T-helper 2 cell treated with Interferon-gamma antibody and Interleukin-4, amounts not matched to agents 5 μg/mL and 100 μg/mL, for 36 hours (primary cell): ENCODE measurements at regions not wholly inside any gene's neighbourhood (a gene's known extent, or its start where the extent isn't known, plus 50 kb on each side); places are given as distances from the start of the nearest gene placed in this dataset.

Experiments used
- DNase-seq: peaks from one replicate; pipeline ENCODE4 v3.0.0; 2021; ENCODE audit warnings: low spot score
- H3K27ac Mint-ChIP-seq: one replicate; pipeline ENCODE4 v1.8.0; 2021; ENCODE audit warnings: mild to moderate bottlenecking, mixed read lengths
- H3K27me3 Mint-ChIP-seq: one replicate; pipeline ENCODE4 v1.8.0; 2021; ENCODE audit warnings: low read depth, mixed read lengths
- H3K36me3 Mint-ChIP-seq: one replicate; pipeline ENCODE4 v1.8.0; 2021; ENCODE audit warnings: low read depth, mixed read lengths
- H3K4me1 Mint-ChIP-seq: one replicate; pipeline ENCODE4 v1.8.0; 2021; ENCODE audit warnings: low read depth, mixed read lengths
- H3K4me3 Mint-ChIP-seq: one replicate; pipeline ENCODE4 v1.8.0; 2022; ENCODE audit warnings: mild to moderate bottlenecking, moderate library complexity, mixed read lengths
- H3K9me3 Mint-ChIP-seq: one replicate; pipeline ENCODE4 v1.8.0; 2021; ENCODE audit warnings: mixed read lengths

DNA sequence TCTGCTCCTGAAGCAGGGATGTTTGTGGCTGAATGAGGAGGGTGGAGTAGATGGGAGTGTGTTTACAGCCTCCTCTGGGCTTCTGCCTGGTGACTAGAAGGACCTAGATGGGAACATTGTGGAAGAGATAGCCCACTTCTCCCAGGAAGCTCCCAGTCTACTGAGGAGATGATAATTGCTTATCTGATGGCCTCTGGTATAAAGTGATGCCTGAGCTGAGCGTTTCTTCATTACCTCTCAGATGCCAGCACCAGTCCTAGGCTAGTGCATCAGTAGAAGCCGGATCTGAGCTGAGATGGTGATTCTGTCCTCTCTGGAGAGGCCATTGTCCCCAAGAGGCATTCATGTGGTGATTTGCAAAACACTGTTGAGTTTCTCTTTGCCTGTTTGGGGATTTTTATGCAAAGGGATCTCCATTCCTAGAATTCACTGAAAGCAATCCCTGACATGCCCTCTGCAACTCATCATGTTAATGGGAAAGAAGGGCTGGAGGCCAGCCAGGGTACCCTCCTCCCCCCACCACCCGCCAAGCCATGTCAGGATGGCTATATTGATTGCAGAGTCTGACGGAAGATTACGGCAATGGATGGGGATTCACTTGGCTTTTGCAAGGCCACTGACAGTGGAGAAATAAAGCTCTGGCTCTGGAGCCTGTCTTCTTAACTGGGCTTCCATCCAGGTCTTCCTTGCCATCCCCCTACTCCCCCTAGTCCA is 166.4 kb upstream of the ROPN1 start:
- Mint-ChIP-seq H3K27me3 (no peaks in the 10 kb centered on the region), H3K4me1 (no peaks in the 10 kb centered on the region), H3K27ac (no peak overlapping the region), H3K9me3 (no peaks in the 10 kb centered on the region), H3K36me3 (no peaks in the 10 kb centered on the region), H3K4me3 (no peak overlapping the region)
- DNase-seq: no peak

DNA sequence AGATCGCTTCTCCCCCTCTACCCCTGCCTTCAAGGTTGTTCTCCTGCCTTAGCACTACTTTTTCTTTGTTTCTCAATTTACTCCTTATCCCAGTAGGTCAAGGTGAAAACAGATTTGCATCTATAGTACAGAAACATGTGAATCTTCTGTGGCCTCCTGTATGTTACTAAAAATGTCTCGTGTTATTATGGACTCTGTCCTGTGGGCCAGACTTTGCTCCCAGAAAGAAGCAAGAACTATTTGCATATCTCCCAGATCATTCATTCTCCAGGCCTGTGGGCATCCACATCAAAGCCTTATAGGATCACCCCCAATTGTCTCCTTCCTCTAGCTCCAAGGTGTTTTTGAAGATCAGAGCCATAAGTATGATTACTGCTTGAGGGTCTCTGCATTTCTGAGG is 169.5 kb upstream of the ROPN1 start:
- no peaks in the 10 kb centered on the region for H3K9me3 Mint-ChIP-seq
- H3K4me1 Mint-ChIP-seq: no peaks in the 10 kb centered on the region
- H3K36me3 Mint-ChIP-seq: no peaks in the 10 kb centered on the region
- no peak for DNase-seq
- H3K27me3 Mint-ChIP-seq: no peaks in the 10 kb centered on the region
- H3K4me3 Mint-ChIP-seq: no peak overlapping the region
- no peak overlapping the region for H3K27ac Mint-ChIP-seq

DNA sequence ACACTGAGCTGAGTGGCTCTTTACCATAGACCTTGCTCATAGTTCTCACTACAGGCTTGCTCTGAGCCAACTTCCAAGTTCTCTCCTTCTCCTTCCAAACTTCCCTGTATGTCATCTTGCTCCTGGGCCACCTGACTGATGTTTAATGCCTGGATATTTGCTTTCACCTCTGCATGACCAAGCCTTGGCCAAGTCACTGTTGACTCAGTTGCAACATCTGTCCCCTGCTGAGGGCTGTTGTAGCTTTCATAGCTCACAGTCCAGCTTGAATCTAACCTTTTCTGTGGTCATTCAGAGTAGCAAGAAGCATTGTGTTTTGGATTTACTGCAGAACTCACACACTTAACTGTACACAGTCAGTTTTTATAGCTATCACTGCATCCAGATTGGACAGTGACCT is 171.8 kb upstream of the ROPN1 start:
- no peak overlapping the region for H3K27ac Mint-ChIP-seq
- no peaks in the 10 kb centered on the region for H3K4me1 Mint-ChIP-seq
- no peak for DNase-seq
- no peaks in the 10 kb centered on the region for H3K36me3 Mint-ChIP-seq
- H3K4me3 Mint-ChIP-seq: no peak overlapping the region
- H3K9me3 Mint-ChIP-seq: no peaks in the 10 kb centered on the region
- H3K27me3 Mint-ChIP-seq: no peaks in the 10 kb centered on the region

DNA sequence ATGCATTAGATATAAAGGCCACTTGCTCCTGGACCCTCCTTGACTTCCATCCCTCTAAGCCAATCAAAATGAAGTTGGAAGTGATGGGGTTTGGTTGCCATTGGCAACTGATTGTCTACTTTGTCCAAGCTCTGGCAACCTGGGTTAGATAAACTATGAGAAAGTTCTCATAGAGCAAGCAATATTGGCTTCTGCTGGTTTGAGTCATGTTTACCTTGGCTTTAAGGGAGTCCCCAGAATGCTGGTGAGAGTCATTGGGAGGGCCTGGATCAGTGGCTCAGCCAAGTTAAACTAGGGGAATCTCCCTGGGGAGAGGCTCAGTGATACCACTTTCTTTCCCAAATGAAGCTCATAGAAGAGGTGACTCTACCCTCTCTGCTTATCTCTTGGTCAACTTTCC is 176.3 kb upstream of the ROPN1 start:
- H3K27ac Mint-ChIP-seq: no peak overlapping the region
- no peaks in the 10 kb centered on the region for H3K36me3 Mint-ChIP-seq
- no peak for DNase-seq
- H3K4me1 Mint-ChIP-seq: no peaks in the 10 kb centered on the region
- no peaks in the 10 kb centered on the region for H3K9me3 Mint-ChIP-seq
- no peak overlapping the region for H3K4me3 Mint-ChIP-seq
- H3K27me3 Mint-ChIP-seq: no peaks in the 10 kb centered on the region

DNA sequence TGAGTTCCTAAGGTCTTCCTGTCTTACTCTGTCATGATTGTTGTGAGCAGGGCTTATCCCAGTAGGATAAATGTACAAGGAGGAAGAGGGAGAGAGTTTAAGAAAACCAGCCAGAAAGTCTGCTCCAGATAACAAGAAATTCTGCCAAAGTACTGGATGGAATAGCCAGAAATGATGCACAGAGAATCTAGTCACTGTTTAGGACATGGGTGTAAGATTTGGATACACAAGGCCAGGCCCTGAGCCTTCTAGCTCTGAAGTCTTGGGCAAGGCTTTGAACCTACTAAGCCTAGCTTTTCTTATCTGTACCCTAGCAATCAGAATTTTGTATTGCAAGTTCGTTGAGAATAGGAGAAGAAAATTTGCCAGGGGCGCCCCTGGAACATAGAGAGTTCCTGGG is 180.4 kb upstream of the ROPN1 start:
- Mint-ChIP-seq H3K27me3 (no peaks in the 10 kb centered on the region), H3K9me3 (no peaks in the 10 kb centered on the region), H3K4me3 (no peak overlapping the region), H3K4me1 (no peaks in the 10 kb centered on the region), H3K27ac (no peak overlapping the region), H3K36me3 (no peaks in the 10 kb centered on the region)
- no peak for DNase-seq

DNA sequence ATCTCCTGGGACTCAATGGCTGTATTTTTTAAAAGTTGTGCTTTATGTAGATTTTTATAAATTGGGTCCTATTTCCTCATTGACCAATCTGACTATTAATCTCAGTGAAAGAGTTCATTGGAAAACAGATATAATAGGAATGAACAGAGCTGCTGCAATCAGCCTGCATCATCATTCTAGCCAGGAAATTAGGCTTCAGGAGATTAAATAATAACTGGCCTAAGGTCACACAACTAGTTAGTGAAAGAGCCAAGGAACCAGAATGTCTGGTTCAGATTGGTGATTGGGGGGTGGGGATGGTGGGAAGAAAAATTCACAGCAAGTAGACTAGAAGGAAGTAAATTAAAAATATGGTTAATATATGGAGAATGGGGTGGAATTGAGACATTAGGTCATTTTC is 180.9 kb upstream of the ROPN1 start:
- Mint-ChIP-seq H3K36me3 (no peaks in the 10 kb centered on the region), H3K27ac (no peak overlapping the region)
- no peak for DNase-seq

DNA sequence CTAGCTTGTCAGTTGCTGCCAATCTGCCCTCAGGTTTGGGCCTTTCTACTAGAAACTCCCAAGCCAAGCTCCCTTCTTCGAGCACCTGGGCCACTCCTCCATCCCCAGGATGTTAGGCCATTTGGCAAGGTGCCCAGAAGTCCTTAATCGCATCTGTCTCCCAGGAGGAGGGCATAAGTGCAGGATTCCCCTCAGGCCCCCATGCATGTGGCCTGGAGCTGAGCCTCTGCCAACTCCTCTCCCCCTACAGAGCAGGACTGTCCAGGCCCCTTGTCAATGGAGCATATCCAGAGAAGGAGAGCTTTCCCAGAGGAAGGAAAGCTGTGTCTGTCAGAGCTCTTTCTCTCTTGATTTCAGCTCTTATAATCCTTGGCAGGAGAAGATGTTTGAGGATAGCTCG is 182.6 kb upstream of the ROPN1 start:
- no peak for DNase-seq
- no peaks in the 10 kb centered on the region for H3K4me1 Mint-ChIP-seq
- H3K27me3 Mint-ChIP-seq: no peaks in the 10 kb centered on the region
- no peak overlapping the region for H3K27ac Mint-ChIP-seq
- H3K36me3 Mint-ChIP-seq: no peaks in the 10 kb centered on the region
- no peaks in the 10 kb centered on the region for H3K9me3 Mint-ChIP-seq
- H3K4me3 Mint-ChIP-seq: no peak overlapping the region

More for the DNA sequence above, 180.9 kb upstream of the ROPN1 start:
- Mint-ChIP-seq H3K27me3 (no peaks in the 10 kb centered on the region), H3K4me3 (no peak overlapping the region), H3K9me3 (no peaks in the 10 kb centered on the region), H3K4me1 (no peaks in the 10 kb centered on the region)

DNA sequence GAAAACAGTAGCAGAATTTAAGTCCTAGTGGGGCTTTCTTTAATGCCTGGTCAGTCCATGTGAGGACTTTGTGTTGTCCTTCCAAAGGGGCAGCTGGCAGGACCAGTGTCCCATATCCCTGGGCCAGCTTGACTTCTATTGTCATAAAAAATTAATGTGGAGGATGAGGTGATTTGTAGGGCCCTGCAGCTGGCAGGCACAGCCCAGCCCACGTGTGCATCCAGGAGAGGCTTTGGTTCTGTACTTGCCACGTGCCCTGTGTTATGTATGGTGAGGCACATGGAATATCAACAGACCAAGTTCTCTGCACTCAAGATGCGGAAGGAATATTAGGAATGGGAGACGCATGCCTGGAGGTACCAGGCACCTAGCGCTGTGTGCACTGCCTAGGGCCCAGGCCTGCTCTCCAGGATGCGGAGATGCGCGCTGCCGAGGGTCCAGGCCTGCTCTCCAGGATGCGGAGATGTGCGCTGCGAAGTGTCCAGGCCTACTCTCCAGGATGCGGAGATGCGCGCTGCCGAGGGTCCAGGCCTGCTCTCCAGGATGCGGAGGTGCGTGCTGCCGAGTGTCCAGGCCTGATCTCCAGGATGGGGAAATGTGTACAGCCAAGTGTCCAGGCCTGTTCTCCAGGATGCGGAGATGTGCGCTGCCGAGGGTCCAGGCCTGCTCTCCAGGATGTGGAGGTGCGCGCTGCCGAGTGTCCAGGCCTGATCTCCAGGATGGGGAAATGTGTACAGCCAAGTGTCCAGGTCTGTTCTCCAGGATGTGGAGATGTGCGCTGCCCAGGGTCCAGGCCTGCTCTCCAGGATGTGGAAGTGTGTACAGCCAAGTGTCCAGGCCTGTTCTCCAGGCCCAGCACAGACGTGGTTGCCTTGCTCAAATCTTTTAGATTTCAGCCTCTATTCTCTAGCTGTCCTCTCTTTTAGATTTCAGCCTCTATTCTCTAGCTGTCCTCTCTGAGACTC is 183.3 kb upstream of the ROPN1 start:
- Mint-ChIP-seq H3K4me1 (no peaks in the 10 kb centered on the region), H3K4me3 (no peak overlapping the region), H3K27ac (no peak overlapping the region), H3K9me3 (no peaks in the 10 kb centered on the region), H3K27me3 (no peaks in the 10 kb centered on the region), H3K36me3 (no peaks in the 10 kb centered on the region)
- DNase-seq: no peak

DNA sequence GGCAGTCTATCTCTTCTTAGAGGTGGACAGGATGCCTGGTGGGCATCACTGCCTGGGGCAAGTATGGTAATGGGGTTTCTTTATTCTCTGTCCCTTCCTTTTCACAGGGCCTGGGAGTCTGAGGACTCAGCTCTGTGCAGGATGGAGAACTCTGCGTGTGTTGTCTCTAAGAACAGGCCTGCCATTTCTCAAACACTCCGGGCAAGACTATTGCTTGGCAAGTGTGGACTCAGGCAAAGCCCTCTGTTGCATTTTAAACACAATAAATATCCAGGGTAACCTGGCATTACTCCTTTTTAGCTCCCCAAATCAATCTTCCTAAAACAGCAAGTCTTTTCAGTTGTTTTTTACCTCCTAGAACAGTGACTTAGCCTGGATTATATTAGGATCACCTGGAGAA is 185.1 kb upstream of the ROPN1 start:
- H3K4me3 Mint-ChIP-seq: no peak overlapping the region

DNA sequence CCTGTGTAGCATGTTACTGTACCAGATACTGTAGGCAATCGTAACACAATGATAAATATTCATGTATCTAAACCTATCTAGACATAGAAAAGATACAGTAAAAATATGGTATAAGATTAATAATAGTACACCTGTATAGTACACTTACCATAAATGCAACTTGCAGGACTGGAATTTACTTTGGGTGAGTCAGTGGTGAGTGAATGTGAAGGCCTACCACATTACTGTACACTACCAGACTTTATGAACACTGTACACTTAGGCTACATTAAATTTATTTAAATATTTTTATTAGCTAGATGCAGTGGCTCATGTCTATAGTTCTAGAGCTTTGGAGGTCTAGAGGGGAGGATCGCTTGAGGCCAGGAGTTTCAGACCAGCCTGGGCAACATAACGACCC is 186.6 kb upstream of the ROPN1 start:
- H3K4me1 Mint-ChIP-seq: no peaks in the 10 kb centered on the region
- no peak overlapping the region for H3K27ac Mint-ChIP-seq
- H3K9me3 Mint-ChIP-seq: no peaks in the 10 kb centered on the region
- no peak overlapping the region for H3K4me3 Mint-ChIP-seq
- no peak for DNase-seq
- H3K27me3 Mint-ChIP-seq: no peaks in the 10 kb centered on the region
- H3K36me3 Mint-ChIP-seq: no peaks in the 10 kb centered on the region

More for the DNA sequence above, 185.1 kb upstream of the ROPN1 start:
- DNase-seq: no peak
- Mint-ChIP-seq H3K27me3 (no peaks in the 10 kb centered on the region), H3K36me3 (no peaks in the 10 kb centered on the region), H3K9me3 (no peaks in the 10 kb centered on the region), H3K27ac (no peak overlapping the region), H3K4me1 (no peaks in the 10 kb centered on the region)

DNA sequence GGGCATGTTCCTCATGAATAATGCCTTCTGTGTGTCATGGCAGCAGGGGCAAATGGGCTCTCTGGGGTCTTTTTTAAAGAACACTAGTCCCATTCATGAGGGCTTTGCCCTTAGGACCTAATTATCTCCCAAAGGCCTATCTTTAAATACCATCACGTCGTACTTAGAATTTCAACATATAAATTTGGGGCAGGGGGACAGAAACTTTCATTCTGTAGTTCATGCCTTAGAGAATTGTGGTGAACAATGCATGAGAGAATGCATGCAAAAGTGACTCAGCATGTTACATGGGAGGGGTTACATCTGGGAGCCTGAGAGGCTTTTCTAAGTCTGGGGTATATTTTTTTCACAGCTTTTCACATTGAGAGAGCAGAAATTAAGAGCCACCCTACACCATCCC is 208.5 kb upstream of the ROPN1 start:
- no peaks in the 10 kb centered on the region for H3K9me3 Mint-ChIP-seq
- H3K27me3 Mint-ChIP-seq: peaks cover 5% of the 10 kb centered on the region
- DNase-seq: no peak
- H3K27ac Mint-ChIP-seq: no peak overlapping the region
- no peak overlapping the region for H3K4me3 Mint-ChIP-seq
- H3K4me1 Mint-ChIP-seq: no peaks in the 10 kb centered on the region
- no peaks in the 10 kb centered on the region for H3K36me3 Mint-ChIP-seq

DNA sequence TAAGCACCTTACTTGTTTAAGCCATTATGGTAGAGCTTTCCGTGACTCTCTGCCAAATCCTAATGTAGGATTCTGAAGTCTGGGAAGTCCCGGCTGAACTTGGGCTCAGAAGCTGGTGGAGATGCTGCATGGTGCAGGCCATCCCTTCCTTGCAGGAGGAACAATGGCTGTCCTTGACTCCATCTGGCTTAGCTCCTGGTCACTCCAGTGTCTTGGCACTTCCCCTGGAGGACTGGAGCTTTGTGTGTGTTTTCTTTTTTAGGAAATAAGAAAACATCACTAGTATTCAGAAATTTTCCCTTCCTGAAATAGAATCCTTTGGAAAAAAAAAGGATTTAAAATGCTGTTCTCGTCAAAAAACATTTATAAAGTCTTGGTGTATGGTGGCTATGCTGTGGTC is 209.3 kb upstream of the ROPN1 start:
- Mint-ChIP-seq H3K36me3 (no peaks in the 10 kb centered on the region), H3K27me3 (peaks cover 5% of the 10 kb centered on the region), H3K27ac (no peak overlapping the region), H3K9me3 (no peaks in the 10 kb centered on the region), H3K4me3 (no peak overlapping the region), H3K4me1 (no peaks in the 10 kb centered on the region)
- DNase-seq: no peak

DNA sequence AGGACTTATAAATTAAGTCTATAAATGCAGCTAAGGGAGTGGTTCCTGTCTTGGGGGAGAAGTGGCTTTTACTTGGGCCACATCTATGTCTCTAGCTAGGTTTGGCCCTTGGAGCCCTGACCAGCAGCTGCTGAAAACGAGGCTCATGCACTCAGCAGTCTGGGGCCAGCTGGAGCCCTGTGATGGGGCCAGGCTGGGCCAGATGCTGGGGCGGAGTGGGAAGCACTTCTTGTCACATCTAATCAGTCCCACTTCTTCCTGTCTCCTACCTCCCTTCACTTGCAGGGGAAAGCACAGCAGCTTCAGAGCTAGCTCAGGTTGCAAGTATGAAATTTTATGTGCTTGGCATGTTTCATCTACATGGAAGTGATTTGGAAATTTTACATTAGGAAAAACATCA is 209.9 kb upstream of the ROPN1 start:
- no peak overlapping the region for H3K27ac Mint-ChIP-seq
- H3K4me1 Mint-ChIP-seq: no peaks in the 10 kb centered on the region
- no peaks in the 10 kb centered on the region for H3K36me3 Mint-ChIP-seq
- no peak for DNase-seq
- H3K4me3 Mint-ChIP-seq: no peak overlapping the region
- no peaks in the 10 kb centered on the region for H3K9me3 Mint-ChIP-seq
- H3K27me3 Mint-ChIP-seq: peaks cover 5% of the 10 kb centered on the region

DNA sequence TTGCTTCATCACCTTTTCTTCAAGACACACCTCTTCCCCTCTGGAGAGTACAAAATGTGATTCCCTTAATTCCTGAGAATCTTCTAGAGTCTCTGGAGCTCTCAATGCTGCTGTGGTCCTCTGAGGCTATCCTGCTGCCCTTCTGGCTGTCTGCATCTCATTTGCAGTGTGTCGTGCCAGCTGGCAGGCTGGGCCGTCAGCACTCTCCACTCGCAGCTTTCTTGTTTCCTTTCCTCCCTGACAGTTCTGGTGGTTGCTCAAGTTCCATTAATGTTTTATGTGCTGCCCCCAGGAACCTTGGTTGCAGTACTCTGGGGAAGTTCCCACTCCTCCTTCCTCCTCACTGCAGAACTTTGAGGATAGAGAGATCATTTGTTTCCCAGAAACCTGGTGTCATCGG is 210.8 kb upstream of the ROPN1 start:
- no peak overlapping the region for H3K4me3 Mint-ChIP-seq
- H3K27ac Mint-ChIP-seq: no peak overlapping the region
- no peaks in the 10 kb centered on the region for H3K36me3 Mint-ChIP-seq
- no peak for DNase-seq
- no peaks in the 10 kb centered on the region for H3K9me3 Mint-ChIP-seq
- H3K4me1 Mint-ChIP-seq: no peaks in the 10 kb centered on the region
- H3K27me3 Mint-ChIP-seq: peaks cover 5% of the 10 kb centered on the region
